Activated CD8-positive, alpha-beta memory T cell treated with anti-CD3 and anti-CD28 coated beads for 4 hours (primary cell): ENCODE measurements at regions not wholly inside any gene's neighbourhood (a gene's known extent, or its start where the extent isn't known, plus 50 kb on each side); places are given as distances from the start of the nearest gene placed in this dataset.

Experiments
- DNase-seq, 2 donors: peaks; one replicate each; pipeline ENCODE4 v3.0.0-alpha.2; 2020; ENCODE audit warnings: low read depth in 2 of 2

DNA sequence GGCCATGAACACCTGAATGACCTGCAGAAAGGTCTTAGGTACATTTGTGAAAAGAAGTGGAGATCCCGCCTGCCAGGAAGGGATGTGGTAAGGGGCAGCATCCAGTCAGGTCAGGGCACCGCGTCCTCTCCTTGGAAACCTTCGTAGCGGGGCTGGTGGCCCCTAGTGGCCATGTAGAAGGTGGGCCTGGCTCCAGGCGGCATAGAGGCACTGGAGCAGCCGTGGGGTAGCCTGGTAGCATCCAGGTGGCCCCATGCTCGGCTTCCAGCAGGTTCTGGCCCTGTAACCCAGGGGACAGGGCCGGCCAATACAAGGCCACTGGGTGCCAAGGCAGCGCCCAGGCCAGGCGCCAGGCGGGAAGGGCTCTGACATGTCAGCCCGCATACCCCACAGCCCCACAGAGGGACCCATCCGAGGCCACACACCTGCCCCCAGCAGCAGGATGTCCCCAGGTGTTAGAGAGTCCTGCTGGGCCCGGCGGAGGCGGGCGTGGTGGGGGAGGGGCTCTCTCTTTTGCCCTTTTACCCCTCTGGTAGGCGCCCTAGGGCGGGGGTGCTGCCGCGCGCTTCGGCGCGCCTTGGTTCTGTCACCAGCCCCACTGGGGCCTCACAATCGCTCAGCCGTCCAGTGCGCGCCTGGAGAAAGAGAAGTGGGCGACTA lies 58.3 kb upstream of the SPATA31E1 start:
- no peak for DNase-seq

DNA sequence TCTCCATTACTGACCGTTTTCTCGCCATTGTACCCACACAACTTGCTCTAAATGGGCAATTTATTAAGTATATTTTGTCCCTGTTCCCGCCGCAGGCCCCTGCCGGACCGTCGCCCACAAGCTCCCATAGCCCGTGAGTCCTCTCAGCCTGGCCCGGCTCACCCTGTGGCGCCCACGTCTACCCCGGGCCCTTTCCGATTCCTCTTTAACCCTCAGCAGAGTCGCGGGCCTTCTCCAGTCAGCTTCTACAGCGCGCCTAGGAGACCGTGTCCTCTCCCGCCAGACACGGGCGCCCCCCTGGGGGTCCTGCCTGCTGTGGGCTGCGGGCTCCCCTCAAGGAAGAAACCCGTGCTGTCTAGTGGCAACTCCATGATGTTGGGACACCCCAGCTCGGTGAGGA lies 57.8 kb upstream of the SPATA31E1 start:
- DNase-seq: no peak

DNA sequence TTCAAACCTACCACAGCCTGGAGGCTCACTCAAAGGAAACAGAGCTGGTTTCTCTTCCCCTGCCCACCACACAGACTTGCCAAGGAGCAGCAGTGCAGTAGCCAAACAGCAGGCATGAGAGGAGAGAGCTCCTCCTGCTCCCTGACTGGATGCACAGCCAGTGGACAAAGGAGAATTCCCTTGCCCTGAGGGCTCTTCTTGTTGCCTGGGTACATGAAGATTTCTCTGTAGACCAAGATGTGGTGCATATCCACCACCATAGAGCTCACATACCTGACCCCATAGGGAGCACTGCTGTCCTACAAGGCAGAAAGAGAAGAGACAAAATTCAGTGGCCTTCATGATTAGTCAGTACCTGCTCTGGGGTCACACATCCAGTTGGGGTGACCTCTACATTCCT lies 56.3 kb upstream of the SPATA31E1 start:
- no peak for DNase-seq

DNA sequence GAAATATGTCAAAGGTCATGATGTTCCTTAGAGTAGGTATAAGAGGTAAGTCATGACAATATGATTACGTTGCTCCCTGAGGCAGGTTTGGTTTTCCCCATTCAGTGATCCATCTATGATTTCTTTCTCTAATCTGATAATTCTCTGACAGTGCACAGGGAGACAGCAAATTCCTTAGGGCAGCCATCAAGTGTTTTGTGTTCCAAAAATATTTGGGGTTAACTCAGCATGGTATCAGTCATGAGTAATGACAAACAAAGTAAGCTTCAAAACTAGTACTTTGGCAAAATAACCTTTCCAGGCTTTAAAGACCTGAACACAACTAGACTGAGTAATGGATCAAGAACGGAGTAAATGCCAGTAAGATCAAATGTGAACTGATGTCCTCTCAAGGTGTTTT lies 55.3 kb upstream of the SPATA31E1 start:
- no peak for DNase-seq

DNA sequence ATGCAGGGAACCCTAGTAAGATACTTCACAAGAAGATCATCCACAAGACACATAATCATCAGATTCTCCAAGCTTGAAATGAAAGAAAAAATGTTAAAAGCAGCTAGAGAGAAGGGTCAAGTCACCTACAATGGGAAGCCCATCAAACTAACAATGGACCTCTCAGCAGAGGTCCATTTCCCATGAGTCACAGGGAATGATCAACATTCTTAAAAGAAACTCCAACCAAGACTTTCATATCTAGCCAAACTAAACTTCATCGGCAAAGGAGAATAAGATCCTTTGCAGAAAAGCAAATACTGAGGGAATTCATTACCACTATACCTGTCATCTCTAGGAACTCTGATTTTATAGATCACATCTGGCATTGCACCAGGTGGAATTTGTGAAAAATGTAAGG lies 52.9 kb upstream of the SPATA31E1 start:
- DNase-seq: no peak

DNA sequence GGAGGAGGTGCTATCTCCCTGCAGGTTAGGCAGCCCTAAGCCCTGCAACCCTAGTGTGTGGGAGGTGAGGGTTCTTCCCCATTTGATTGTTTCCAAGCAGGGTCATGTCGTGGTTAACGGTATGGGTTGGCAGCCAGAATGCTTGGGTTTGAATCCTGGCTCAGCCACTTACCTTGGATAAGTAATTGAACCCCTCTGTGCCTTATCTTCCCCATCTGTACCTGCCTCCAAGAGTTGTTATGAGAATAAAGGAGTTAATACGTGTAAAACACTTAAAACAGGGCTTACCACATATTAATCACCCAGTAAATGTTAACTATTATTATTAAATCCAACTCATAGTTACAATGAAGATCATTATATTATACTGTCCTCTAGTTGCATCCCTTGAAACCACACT lies 52.2 kb upstream of the SPATA31E1 start:
- no peak for DNase-seq

DNA sequence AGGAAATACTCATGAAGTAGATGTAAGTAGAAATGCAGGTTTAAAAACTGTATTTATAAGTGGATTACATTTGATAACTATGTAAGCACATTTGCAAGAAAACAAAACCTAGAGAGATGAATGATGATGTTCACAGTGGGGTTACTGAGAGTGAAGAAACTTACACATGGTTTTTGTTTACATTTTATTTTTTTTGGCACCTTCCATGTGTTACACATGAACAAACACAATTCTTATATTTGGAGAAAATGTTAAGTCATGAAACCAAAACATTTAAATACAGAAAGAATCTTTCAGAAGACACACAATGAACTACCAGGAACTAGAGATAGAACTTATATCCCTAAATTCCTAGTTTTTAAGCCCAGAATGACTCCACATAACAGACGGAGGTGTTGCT lies 51.5 kb upstream of the SPATA31E1 start:
- no peak for DNase-seq
